DND-41 (cell line): ENCODE measurements at regions not wholly inside any gene's neighbourhood (a gene's known extent, or its start where the extent isn't known, plus 50 kb on each side); places are given as distances from the start of the nearest gene placed in this dataset.

Source experiments
- ATAC-seq: fragments of 200-7000 bp; cut with Tn5 transposase; 3 replicates; pipeline ENCODE4 v1.9.1; 2021; ENCODE audit warnings: low read depth; ENCODE audit not compliant: insufficient read depth
- DNase-seq: peaks from one replicate; pipeline ENCODE4 v3.0.0-alpha.2; 2020
- H2AFZ ChIP-seq: 2 replicates; pipeline ENCODE4 v1.6.0; 2012; ENCODE audit warnings: low read depth, low read length
- H3K27ac ChIP-seq: 2 replicates; pipeline ENCODE4 v1.5.1; 2012; ENCODE audit warnings: low read length, inconsistent platforms
- H3K27me3 ChIP-seq: fragments of 200-600 bp; sonication (generic); 2 replicates; pipeline ENCODE4 v1.6.0; 2012; ENCODE audit warnings: low read length, mild to moderate bottlenecking, inconsistent platforms; ENCODE audit not compliant: insufficient read depth, poor library complexity
- H3K36me3 ChIP-seq: 2 replicates; pipeline ENCODE4 v1.5.1; 2012; ENCODE audit warnings: low read length, inconsistent platforms; ENCODE audit not compliant: insufficient read depth
- H3K4me1 ChIP-seq: 2 replicates; pipeline ENCODE4 v1.5.1; 2012; ENCODE audit warnings: mild to moderate bottlenecking, low read length; ENCODE audit not compliant: insufficient read depth
- H3K4me2 ChIP-seq: 2 replicates; pipeline ENCODE4 v1.6.0; 2012; ENCODE audit warnings: mild to moderate bottlenecking, moderate library complexity, low read length, inconsistent platforms; ENCODE audit not compliant: insufficient read depth
- H3K4me3 ChIP-seq, 2 experiments: fragments of 200-600 bp in 1 of 2; shearing (Covaris generic) in 1 of 2; 2 replicates each; pipeline ENCODE4 v1.5.1; 2012 to 2016; ENCODE audit warnings: inconsistent platforms in 2 of 2, low read length in 2 of 2, mild to moderate bottlenecking in 2 of 2, low read depth in 1 of 2, moderate library complexity in 1 of 2
- H3K79me2 ChIP-seq: 2 replicates; pipeline ENCODE4 v1.6.0; 2012; ENCODE audit warnings: low read length, inconsistent platforms; ENCODE audit not compliant: insufficient read depth
- H3K9ac ChIP-seq: 2 replicates; pipeline ENCODE4 v1.6.0; 2012; ENCODE audit warnings: low read depth, mild to moderate bottlenecking, inconsistent platforms, low read length, moderate library complexity
- H3K9me3 ChIP-seq: 2 replicates; pipeline ENCODE4 v1.5.1; 2012; ENCODE audit warnings: low read length, moderate library complexity, mild to moderate bottlenecking, inconsistent platforms; ENCODE audit not compliant: insufficient read depth, severe bottlenecking
- H4K20me1 ChIP-seq: 2 replicates; pipeline ENCODE4 v1.6.0; 2012; ENCODE audit warnings: low read length; ENCODE audit not compliant: insufficient read depth
- CTCF ChIP-seq: IDR thresholded peaks from 2 replicates; pipeline ENCODE4 v1.5.1; 2012; ENCODE audit warnings: borderline replicate concordance, low read length, moderate library complexity, mild to moderate bottlenecking; ENCODE audit not compliant: poor library complexity, severe bottlenecking; ENCODE audit errors: extremely low read depth
- EZH2 ChIP-seq: IDR thresholded peaks from 3 replicates; pipeline ENCODE4 v1.6.1; 2012; ENCODE audit warnings: borderline replicate concordance, low read depth, mild to moderate bottlenecking, moderate library complexity, low read length, inconsistent platforms; ENCODE audit not compliant: severe bottlenecking

GRCh38 chr12:69115099-69115498 is 124.3 kb upstream of the CPSF6 start:
- Histone ChIP-seq H2AFZ (no peak overlapping the region), H3K79me2 (no peaks in the 10 kb centered on the region), H3K27ac (no peak overlapping the region), H4K20me1 (no peaks in the 10 kb centered on the region), H3K4me1 (no peaks in the 10 kb centered on the region), H3K9ac (no peak overlapping the region), H3K9me3 (no peaks in the 10 kb centered on the region), H3K4me3 (no peak overlapping the region), H3K27me3 (peaks cover 1% of the 10 kb centered on the region), H3K36me3 (no peaks in the 10 kb centered on the region), H3K4me2 (no peak overlapping the region)
- no peak for DNase-seq
- TF ChIP-seq CTCF = no peak
- TF ChIP-seq EZH2 = no peak
- ATAC-seq = no peak

GRCh38 chr12:69115951-69116350 is 123.4 kb upstream of the CPSF6 start:
- Histone ChIP-seq H3K9me3 (no peaks in the 10 kb centered on the region), H3K27ac (no peak overlapping the region), H2AFZ (no peak overlapping the region), H3K36me3 (no peaks in the 10 kb centered on the region), H3K4me2 (no peak overlapping the region), H3K79me2 (no peaks in the 10 kb centered on the region), H3K4me3 (no peak overlapping the region), H3K4me1 (no peaks in the 10 kb centered on the region), H3K27me3 (no peaks in the 10 kb centered on the region), H3K9ac (no peak overlapping the region), H4K20me1 (no peaks in the 10 kb centered on the region)
- DNase-seq (no peak), ATAC-seq (no peak)
- no peak for TF ChIP-seq CTCF
- no peak for TF ChIP-seq EZH2

DNA sequence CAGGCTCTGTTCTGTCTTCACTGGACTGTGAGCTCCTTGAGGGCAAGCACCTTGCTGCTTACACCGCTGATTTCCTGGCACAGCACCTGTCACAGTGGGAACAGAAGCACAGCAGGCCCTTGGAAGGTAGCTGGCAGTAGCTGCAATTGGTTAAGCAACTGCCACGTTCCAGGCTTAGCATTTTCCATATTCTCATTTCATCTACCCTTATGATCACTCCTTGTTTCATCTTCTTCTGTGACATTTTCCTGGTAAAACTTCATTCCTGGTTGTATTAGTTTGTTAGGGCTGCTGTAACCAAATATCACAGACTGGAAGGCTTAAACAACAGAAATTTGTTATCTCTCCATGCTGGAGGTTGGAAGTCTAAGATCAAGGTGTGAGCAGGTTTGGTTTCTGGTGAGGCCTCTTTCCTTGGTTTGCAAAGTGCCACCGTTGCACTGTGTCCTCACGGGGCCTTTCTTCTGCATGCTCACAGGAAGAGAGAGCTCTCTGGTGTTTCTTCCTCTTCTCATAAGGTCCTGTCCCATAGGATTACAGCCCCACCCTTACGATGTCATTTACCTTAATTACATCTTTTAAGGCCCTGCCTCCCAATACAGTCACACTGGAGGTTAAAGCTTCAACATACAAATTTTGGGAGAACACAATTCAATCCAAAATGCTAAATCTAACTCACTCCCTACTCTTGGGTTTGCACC is 121.7 kb upstream of the CPSF6 start:
- no peaks in the 10 kb centered on the region for H3K9me3 ChIP-seq
- TF ChIP-seq CTCF = no peak
- no peak for TF ChIP-seq EZH2
- H3K4me3 ChIP-seq = no peak overlapping the region
- no peaks in the 10 kb centered on the region for H3K4me1 ChIP-seq
- H3K27me3 ChIP-seq = no peaks in the 10 kb centered on the region
- no peak for ATAC-seq
- no peaks in the 10 kb centered on the region for H3K36me3 ChIP-seq
- no peak overlapping the region for H3K27ac ChIP-seq
- H3K79me2 ChIP-seq = no peaks in the 10 kb centered on the region
- H2AFZ ChIP-seq = no peak overlapping the region
- DNase-seq = no peak
- H3K4me2 ChIP-seq = no peak overlapping the region
- no peak overlapping the region for H3K9ac ChIP-seq
- H4K20me1 ChIP-seq = no peaks in the 10 kb centered on the region

DNA sequence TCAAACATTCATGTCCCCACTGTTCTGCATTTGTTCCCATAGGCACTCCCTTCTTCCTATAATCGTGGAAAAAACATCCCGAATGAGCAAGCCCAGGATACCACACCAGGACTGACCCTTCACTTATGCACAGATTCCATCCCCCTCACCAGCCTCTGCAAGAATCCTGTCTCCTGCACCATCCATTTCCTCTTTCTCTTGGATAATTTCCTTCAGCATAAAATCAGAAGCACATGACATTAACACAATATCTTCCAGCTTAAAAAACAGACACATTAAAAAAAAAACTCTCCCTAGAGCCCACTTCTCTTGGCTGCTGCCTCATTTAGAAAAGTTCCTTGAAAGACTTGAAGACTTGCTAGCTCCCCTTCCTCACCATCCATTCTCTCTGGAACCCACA is 120.9 kb upstream of the CPSF6 start:
- Histone ChIP-seq H3K4me3 (no peak overlapping the region), H3K4me1 (no peaks in the 10 kb centered on the region), H3K27me3 (peaks cover 5% of the 10 kb centered on the region), H3K9me3 (no peaks in the 10 kb centered on the region), H3K4me2 (no peak overlapping the region), H2AFZ (no peak overlapping the region), H3K9ac (no peak overlapping the region), H3K79me2 (no peaks in the 10 kb centered on the region), H3K36me3 (no peaks in the 10 kb centered on the region), H4K20me1 (no peaks in the 10 kb centered on the region), H3K27ac (no peak overlapping the region)
- no peak for TF ChIP-seq CTCF
- no peak for TF ChIP-seq EZH2
- ATAC-seq = no peak
- no peak for DNase-seq
